ENCODE measurements at regions not wholly inside any gene's neighbourhood (a gene's known extent, or its start where the extent isn't known, plus 50 kb on each side); places are given as distances from the start of the nearest gene placed in this dataset.
A peak's percentile ranks its signal among the peaks of the same experiment; 100 is the strongest.

- Histone ChIP-seq H3K36me3 (no peaks in the 10 kb centered on the region), H3K27me3 (replicated peaks in 1 of 7) (no peaks in the 10 kb centered on the region), H3K4me3 (no peak overlapping the region), H3K27ac (no peak overlapping the region), H3K9me3 (no peaks in the 10 kb centered on the region), H3K4me1 (no peaks in the 10 kb centered on the region)
- no peak for DNase-seq
- WGBS, 5 donors, result 56 to 59% (median 57%) methylated on average over 8 of the region's 8 CpGs
- intact Hi-C loops (cut with DNase I; ENCODE audit: low total_unique reads), result no loop called here
- TF ChIP-seq POLR2A (IDR thresholded peaks at IDR 0.05) (no peak), CTCF (IDR thresholded peaks at IDR 0.05 in 8 of 11, conservative IDR thresholded peaks at IDR 0.05 in 3 of 11) (no peak), POLR2AphosphoS5 (IDR thresholded peaks at IDR 0.05) (no peak)
Observed at GRCh38 chr9:86700629-86701028, 246.7 kb downstream of the GAS1 start.

- Histone ChIP-seq H3K36me3 (no peaks in the 10 kb centered on the region), H3K4me3 (no peak overlapping the region), H3K27me3 (replicated peaks in 1 of 7) (no peaks in the 10 kb centered on the region), H3K4me1 (no peaks in the 10 kb centered on the region), H3K27ac (no peak overlapping the region), H3K9me3 (no peaks in the 10 kb centered on the region)
- intact Hi-C loops (cut with DNase I; ENCODE audit: low total_unique reads), result no loop called here
- TF ChIP-seq POLR2AphosphoS5 (IDR thresholded peaks at IDR 0.05) (no peak), CTCF (IDR thresholded peaks at IDR 0.05 in 8 of 11, conservative IDR thresholded peaks at IDR 0.05 in 3 of 11) (no peak), POLR2A (IDR thresholded peaks at IDR 0.05) (no peak)
- no peak for DNase-seq
- 66 to 86% (median 78%) methylated on average over 4 of the region's 4 CpGs for WGBS, 5 donors
Observed at GRCh38 chr9:86697999-86698398, 249.3 kb downstream of the GAS1 start.

- TF ChIP-seq CTCF (IDR thresholded peaks at IDR 0.05 in 8 of 11, conservative IDR thresholded peaks at IDR 0.05 in 3 of 11) (no peak), POLR2AphosphoS5 (IDR thresholded peaks at IDR 0.05) (no peak), POLR2A (IDR thresholded peaks at IDR 0.05) (no peak)
- Histone ChIP-seq H3K4me3 (no peak overlapping the region), H3K27ac (no peak overlapping the region), H3K36me3 (no peaks in the 10 kb centered on the region), H3K27me3 (replicated peaks in 1 of 7) (no peaks in the 10 kb centered on the region), H3K4me1 (no peaks in the 10 kb centered on the region), H3K9me3 (no peaks in the 10 kb centered on the region)
- intact Hi-C loops (cut with DNase I; ENCODE audit: low total_unique reads), result no loop called here
- 65 to 86% (median 80%) methylated on average over 1 of the region's 1 CpG for WGBS, 5 donors
- DNase-seq, result no peak
Observed at GRCh38 chr9:86697213-86697612, 250.1 kb downstream of the GAS1 start.

GRCh38 chr9:86695910-86696424 is 251.3 kb downstream of the GAS1 start:
- DNase-seq, result no peak
- 66 to 78% (median 74%) methylated on average over 3 of the region's 3 CpGs for WGBS, 5 donors

More at GRCh38 chr9:86695910-86696424, 251.3 kb downstream of the GAS1 start:
- intact Hi-C loops (cut with DNase I; ENCODE audit: low total_unique reads), result no loop called here
- no peaks in the 10 kb centered on the region for H3K4me1 ChIP-seq
- peak overlapping the region in 2 of 8 donors; percentile 12 to 24 for H3K27ac ChIP-seq
- H3K27me3 ChIP-seq (replicated peaks in 1 of 7), result no peaks in the 10 kb centered on the region
- no peaks in the 10 kb centered on the region for H3K9me3 ChIP-seq
- no peak for TF ChIP-seq CTCF (IDR thresholded peaks at IDR 0.05 in 8 of 11, conservative IDR thresholded peaks at IDR 0.05 in 3 of 11)
- TF ChIP-seq POLR2A (IDR thresholded peaks at IDR 0.05), result no peak
- H3K36me3 ChIP-seq, result no peaks in the 10 kb centered on the region
- no peak overlapping the region for H3K4me3 ChIP-seq

All from spleen (tissue), 11 donors.